CD4-positive, alpha-beta T cell treated with Interleukin-15 for 4 hours (primary cell): ENCODE measurements at regions not wholly inside any gene's neighbourhood (a gene's known extent, or its start where the extent isn't known, plus 50 kb on each side); places are given as distances from the start of the nearest gene placed in this dataset.

Experiments used
- DNase-seq: peaks from one replicate; pipeline ENCODE4 v3.0.0-alpha.2; 2020; ENCODE audit warnings: low spot score

DNA sequence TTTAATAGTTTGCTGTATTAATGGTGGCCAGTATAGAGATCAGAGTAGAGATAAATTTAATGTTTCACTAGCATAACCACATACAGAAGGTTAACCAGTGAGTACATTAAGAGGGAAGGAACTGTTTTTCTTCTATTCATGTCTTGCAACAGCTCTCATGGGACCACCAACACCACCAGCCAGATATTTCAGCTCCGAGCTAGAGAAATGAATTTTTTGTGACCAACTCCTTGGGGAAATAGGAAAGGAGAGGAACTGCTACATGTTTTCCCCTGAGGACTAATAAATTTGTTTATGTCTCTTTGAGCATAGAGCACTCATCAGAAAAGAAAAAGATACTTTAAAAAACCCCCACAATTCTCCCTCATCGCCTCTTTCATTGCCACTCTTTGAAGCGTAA lies 247.5 kb downstream of the MBNL1 start:
- no peak for DNase-seq

DNA sequence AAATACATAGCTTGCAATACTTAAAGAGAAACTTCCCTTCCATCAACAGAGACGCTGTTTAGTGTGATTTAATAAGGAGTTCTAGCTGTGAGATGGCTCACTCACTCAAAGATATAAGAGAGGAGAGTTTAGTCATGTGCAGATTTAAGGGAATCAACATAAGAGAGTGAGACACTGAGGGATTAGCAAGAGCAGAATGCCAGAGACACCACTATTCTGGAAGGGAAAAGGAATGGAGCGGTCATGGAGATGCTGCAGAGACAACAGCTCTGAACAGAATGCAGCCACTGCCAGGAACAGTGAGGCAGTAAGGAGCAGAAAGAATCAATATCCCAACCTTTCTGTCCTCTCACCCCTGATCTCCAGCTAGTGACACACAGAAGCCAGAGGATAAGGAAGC lies 248.8 kb downstream of the MBNL1 start:
- DNase-seq = no peak

DNA sequence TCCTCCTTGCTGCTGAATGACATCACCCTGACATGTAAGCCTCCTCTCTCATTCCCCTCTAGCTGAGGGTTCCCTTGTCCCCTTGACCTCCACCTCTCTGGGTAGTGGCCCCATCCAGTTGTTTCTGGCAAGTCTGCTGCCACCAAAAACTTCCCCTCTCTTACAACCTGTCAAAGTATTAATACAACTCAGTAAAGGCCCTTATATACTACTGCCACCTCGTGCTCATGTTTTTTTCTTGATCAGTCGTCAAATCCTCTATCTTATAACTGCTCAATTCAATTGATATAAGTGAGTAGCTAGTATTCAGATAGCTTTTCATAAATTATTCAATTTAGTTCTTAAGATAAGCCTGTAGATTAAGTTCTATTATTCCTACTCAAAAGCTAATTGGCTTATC lies 249.6 kb downstream of the MBNL1 start:
- no peak for DNase-seq

DNA sequence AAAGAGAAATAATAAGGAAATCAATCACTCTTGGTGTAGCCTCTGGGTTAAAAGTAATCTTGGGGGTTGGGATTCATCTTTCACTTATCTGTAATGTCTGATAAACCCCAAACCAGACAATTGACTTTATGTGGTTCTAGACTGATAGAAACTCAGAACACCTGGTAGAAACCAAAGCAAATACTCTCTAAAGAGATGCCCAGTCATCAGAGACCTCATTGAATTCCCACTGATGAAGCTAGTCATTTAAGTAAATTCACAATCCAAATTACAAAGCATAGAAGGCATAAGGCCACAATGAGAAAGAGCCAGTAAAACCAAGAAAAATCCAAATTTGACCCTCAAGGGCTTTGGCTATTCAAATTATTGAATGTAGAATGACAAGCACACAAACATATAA lies 250.6 kb downstream of the MBNL1 start:
- DNase-seq = no peak

DNA sequence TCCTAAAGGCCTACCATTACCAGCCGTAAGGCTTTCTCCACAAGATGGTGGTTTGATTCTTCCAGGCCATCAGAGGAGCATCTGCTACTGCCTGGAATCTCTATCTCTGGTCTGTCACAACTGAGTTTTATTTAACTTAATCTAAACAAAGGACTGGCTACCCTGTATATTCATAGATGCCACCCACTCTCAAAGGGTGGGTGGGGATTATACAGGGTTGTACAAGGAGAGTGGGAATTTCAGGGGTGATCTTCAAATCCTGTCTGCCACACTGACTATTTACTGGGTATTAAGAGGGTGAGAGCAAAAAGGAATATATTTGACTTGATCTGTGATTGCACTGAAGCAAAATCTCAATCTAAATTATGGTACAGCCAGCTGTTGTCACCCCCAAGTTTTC lies 253.3 kb downstream of the MBNL1 start:
- DNase-seq = no peak

DNA sequence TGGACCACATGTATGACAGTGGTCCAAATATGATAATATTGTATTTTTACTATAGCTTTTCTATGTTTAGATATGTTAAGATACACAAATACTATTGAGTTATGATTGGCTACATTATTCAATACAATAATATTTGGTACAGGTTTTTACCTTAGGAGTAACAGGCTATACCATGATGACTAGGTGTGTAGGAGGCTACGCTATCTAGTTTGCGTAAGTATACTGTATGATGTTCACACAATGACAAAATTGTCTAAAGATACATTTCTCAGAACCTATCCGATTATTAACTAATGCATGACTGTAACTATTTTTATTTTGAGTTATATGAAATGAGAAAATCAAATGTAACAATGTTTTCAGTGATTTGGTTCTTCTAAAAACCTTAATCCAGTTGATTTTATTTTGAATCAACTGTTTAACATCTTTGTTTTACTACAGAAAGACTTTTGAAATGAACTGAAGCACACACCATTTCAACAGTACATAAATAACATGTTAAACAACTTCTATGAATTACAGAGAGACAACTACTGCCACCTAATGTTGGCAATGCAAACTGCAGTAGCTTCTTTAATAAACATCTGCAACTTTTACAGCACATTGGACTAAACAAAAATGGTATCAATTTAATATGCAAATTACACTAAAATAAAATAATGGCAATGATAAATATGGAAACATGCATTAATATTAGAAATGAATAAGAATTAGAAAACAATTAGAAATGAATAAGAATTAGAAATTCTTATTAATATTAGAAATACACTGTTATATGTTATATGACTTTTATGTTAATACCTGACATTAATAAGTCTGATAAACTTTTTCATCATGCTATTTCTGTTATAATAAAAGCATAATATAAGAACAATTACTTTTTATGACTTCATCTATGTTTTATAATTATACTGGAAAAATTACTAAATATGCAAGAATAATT lies 255.7 kb downstream of the MBNL1 start:
- peak; percentile 61 for DNase-seq

DNA sequence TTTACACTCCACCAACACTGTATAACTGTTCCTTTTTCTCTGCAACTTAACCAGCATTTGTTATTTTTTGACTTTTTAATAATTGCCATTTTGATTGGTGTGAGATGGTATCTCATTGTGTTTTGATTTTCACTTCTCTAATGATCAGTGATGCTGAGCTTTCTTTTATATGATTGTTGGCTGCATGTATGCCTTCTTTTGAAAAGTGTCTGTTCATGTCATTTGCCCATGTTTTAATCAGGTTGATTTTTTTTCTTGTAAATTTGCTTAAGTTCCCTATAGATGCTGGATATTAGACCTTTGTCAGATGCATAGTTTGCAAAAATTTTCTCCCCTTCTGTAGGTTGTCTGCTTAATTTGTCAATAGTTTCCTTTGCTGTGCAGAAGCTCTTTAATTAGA lies 263.0 kb downstream of the MBNL1 start:
- DNase-seq = no peak

DNA sequence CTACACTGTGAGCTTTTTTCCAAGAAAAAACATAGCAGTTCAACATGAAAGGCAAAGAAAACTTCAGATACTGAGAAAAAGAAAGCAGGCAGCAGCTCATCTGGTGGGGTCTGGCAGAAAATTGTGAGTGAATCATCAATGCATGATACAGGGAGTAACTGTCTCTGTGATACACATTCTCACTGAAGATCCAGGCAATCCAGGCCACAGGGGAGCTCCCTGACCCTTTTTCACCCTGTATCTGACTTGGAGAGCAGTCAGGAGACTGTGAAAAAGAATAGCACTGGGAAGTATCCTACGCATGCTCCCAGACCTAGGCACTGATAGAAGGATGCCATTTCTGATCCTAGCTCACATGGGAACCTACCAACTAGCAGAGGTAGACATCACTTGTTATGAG lies 269.8 kb downstream of the MBNL1 start:
- no peak for DNase-seq

DNA sequence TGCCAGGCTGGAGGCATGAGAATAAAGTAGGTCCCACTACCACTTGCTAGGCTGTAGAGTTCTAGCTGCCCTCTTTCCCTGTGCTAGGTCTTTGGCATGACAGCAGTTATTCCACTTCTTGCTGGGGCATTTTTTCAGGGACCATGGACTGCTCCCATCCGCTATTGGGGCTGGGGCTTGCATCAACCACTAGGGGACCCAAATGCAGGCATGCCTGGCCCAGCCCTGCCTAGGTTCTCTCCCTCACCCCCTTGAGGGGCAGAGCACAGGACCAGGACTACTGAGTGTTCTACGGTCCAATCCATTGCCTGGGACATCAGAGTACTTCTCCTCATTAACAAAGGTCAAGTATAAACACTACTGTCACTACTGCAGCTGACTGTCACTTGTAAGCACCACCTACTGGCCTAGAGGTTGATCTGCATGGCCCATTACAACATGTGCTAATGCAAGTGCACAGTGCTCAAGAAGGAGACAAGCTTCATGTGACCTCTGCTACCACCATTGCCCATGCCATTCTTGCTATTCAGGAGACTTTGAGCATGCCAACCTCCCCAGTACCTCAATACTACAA lies 270.5 kb downstream of the MBNL1 start:
- no peak for DNase-seq

DNA sequence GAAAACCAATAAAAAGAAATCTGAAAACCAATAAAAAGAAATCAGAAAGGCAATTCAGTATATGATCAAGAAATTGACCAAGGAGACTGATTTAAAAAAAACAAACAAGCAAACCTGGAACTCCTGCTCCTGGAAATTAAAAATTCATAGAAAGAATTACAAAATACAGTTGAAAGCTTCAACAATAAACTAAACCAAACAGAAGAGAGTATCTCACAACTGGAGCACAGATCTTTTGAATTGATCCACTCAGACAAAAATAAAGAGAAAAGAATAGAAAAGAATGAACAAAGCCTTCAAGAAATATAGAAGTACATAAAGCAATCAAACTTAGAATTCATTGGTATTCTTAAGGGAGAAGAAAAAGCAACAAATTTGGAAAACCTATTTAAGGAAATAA lies 271.4 kb downstream of the MBNL1 start:
- DNase-seq = no peak

DNA sequence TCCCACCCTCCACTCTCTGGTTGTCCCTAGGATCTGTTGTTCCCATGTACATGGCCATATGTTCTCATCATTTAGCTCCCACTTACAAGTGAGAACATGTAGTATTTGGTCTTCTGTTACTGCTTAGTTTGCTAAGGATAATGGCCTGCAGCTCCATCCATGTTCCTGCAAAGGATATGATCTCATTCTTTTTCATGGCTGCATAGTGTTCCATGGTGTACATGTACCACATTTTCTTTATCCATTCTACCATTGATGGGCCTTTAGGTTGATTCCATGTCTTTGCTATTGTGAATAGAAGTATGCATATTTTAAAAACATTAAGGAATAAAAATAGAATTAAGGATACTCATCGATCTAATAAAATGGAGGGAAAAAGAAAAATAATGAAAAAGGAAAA lies 278.4 kb downstream of the MBNL1 start:
- no peak for DNase-seq

DNA sequence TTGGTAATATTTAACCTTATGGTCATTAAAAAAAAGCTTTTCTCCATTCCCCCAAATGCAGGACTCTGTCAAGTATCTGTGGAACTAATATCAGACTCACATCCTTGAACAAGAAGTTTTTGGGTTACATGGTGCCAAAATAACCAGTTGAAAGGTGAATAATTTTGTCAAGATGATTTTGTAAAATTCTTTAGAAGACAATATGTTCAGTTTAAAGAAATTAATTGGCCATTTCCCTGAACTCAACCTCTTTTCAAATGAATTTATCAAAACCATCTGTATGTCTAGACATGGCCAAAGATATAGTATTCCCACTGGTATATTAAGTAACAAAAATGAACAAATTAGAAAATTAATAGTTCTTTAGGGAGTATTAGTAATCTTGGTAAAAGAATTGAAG lies 280.5 kb downstream of the MBNL1 start:
- DNase-seq = no peak

DNA sequence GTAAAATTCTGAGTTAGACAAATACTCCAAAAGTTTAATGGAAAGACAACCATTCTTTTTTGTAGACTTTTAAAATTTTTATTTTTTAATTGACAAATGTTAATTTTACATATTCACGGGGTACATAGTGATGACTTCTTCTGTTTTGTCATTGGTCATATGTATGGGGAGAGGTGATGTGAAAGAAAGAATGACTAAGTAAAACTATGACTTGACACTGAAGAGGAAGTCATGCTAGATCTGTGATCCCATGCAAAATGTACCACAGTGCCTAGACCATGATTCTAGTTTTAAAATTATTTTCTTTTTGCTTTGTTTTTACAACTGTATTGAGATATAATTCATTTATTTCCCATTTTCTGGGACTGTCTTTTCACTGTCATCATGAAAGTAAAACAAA lies 281.6 kb downstream of the MBNL1 start:
- DNase-seq = no peak

DNA sequence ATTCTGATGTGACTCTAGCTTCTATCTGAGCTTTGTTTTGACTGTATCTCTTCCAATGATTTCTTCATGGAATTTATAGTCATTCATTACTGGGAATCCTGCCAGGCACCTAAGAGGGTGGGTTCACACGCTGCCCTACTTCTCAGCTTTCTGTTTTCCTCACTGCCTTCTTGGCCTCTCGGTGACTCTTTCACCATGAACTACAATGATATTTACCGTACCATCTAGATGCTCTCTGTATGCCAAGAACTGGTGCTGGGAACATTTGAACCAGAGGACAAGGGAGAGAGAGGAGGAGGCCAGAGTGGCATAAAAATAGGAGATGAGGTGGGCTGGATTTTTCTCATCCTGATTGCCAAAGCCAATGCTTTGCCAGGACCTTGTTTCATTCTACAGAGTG lies 280.0 kb upstream of the P2RY1 start:
- no peak for DNase-seq

DNA sequence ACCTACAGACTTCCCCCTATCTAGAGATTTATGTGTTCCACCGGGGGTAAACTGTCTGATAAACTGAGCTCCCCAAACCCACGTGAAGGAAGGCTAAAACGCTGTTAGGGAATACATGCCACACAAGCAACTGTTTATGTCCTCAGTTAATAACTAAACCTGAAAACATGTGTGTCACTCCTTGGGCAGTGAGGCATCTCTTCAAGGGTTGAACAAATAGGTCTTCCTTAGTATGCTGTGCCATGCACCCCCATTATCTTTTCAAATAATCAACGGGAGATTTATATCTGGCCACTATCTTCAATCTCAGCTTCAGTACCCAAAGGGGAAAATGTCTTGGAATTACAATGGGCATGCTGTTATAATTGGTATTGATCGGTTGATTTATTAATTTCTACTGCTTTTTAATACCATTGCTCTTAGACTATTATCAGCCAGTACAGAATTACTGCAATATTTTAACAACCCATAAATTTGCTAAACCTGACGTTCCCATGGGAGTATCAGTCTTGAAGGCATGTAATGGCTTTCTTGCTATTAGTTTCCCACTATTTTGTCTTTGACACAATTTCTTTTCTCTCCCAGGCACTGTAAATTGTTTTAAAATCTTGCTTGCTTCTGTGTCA lies 279.2 kb upstream of the P2RY1 start:
- no peak for DNase-seq

DNA sequence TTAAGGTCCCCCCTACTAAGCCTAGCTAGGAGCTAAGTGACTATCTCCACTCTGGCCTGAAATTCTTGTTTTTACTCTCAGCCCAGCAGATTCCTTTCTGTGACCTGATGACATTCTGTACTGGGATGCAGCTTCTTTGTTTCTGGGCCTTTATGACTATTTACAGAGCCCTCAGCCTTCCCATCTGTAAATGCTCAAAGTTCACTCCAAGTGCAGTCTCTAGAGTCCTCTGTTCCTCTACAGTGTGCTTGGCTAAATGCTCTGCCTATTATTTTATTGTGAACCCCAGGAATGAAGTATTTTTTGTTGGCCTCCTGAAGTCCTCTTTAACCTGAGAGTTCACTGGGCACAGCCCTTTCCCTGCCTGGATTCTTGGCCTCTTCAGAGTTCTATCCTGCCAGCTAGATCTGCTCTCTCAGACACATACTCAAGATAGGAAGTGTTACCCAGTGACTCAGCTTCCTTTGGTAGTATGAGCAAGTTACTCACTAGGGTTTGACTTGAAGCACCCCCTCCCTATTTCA lies 278.1 kb upstream of the P2RY1 start:
- DNase-seq = no peak

DNA sequence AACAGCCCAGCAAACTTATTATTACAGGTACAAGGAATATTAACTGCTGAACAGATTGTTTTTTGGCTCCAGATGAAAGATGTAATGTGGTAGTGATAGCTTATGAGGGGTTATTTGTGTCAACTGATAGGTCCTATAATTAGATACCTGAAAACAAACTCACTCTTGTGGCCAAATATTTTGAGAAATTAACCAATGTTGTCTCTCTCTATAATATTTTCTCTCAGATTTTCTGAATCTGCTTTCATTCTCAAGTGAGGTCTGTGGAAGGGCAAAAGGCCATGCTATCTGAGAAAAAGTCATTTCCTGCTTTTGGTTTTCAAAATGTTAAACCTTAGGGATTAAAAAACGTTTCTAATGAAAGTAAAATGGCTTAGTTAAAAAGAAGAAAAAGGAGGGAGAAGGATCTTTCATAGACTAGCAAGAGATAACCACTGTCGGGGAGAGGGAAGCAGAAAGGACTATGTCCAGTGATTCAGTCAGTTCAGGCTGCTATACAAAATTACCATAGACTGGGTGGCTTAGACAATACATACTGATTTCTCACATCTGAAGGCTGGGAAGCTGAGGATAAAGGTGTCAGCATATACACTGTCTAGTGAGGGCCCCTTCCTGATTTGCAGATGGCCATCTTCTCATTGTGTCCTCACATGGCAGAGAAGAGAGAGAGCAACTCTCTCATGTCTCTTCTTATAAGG lies 277.5 kb upstream of the P2RY1 start:
- DNase-seq = no peak

DNA sequence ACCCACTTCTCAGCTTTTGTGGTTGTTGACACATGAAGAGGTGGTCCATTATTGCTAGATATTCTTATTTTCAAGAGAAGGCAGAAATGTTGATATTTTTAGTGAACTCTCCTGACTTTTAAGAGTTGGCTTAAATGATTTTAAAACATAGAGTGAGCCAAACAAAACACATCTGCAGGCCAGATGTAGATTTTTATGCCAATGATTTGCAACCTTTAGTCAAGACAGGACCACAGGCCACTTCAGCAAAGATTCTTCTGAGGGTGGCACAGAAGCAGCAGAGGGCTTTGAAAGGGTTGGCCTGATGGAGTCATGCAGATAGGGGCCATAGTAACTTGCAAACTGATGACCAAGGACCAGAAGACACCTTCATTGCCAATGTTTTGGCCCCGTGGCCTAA lies 276.5 kb upstream of the P2RY1 start:
- no peak for DNase-seq

DNA sequence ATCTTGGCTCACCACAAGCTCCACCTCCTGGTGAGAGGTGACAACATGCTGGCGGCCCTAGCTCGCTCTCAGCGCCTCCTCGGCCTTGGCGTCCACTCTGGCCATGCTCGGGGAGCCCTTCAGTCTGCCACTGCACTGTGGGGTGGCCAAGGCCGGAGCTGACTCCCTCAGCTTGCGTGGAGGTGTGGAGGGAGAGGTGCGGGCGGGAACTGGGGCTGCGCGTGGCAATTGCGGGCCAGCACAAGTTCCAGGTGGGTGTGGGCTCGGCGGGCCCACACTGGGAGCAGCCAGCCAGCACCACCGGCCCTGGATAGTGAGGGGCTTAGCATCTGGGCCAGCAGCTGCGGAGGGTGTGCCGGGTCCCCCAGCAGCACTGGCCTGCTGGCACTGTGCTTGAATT lies 275.7 kb upstream of the P2RY1 start:
- no peak for DNase-seq

DNA sequence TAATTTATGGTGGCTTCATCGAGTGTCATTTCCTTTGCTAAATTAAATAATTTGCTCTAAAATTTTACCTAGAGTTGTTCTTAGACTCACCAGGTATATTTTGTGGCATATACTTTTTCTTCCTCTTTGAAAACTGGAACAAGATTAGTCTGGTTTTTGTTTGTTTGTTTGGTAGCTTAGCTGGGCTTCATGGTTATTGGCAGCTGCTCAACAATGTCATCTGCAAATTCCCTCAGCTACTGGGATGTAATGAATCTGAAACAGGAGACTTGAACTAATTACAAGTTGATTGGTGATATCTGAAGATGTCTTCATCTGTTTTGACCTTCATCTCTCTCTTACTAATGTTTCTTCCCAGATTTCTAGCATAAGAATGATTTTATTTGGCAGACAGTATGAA lies 270.5 kb upstream of the P2RY1 start:
- no peak for DNase-seq

DNA sequence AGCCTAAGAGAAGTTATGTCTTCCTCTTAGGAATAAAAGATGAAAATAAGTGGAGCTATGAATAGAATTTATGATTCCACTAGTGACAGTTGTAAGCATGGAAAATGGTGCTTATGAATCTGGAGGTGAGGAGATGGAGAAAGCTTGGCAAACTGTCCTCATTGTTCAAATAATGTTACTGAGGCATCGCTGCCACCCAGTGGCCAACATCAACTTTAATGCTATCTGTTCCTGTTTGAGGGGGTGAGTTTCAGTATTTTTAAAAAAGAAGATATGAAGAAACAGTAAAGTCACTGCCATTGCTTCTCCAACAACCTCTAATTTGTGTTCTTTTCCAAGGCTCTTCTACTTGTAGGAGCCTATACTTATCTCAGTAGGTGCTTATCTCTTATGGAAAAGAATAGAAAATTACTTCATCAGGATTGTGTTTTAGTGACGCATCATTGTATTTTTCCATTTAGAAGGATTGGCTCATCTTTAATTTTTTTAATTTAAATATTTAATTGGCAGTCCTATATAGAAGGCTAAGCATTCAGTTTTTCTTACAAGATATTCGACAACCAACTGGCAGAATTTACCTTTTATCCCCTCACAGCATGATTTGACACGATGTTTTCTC lies 260.4 kb upstream of the P2RY1 start:
- no peak for DNase-seq

DNA sequence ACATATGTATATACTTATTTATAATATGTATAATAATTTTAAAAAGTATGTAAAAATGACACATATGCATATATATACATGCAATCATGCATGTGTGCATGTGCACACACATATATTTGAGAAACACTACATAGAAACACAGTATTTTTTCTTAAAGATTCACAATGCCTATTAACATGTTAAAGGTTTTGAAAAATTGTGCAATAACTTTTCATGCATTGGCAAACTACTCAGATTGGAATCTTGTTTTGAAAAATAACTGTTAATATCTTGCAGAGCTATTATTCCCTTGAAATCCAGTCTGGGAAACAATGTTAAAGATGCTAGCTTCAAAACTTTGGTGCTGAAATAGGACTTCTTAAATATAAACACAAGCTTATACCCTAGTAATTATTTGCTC lies 256.2 kb upstream of the P2RY1 start:
- DNase-seq = no peak
